IMR-90 (cell line): ENCODE measurements at regions not wholly inside any gene's neighbourhood (a gene's known extent, or its start where the extent isn't known, plus 50 kb on each side); places are given as distances from the start of the nearest gene placed in this dataset.

Source experiments
- BHLHE40 ChIP-seq: fragments of 150-350 bp; IDR thresholded peaks from 2 replicates; pipeline ENCODE4 v1.6.1; 2016; ENCODE audit warnings: mild to moderate bottlenecking, low read depth, low read length
- CTCF ChIP-seq: conservative IDR thresholded peaks from 2 replicates; pipeline ENCODE4 v1.5.1; 2012; ENCODE audit warnings: mild to moderate bottlenecking, low read depth, low read length, improper control_type of control experiment
- ELK1 ChIP-seq: fragments of 150-350 bp; IDR thresholded peaks from 2 replicates; pipeline ENCODE4 v1.6.1; 2016; ENCODE audit warnings: low read depth, mild to moderate bottlenecking, low read length, moderate library complexity, borderline replicate concordance
- MAFK ChIP-seq: IDR thresholded peaks from 2 replicates; pipeline ENCODE4 v1.6.1; 2012; ENCODE audit warnings: low read depth, low read length, improper control_type of control experiment
- MAZ ChIP-seq: IDR thresholded peaks from 2 replicates; pipeline ENCODE4 v1.6.1; 2012; ENCODE audit warnings: low read depth, mild to moderate bottlenecking, low read length, improper control_type of control experiment, moderate library complexity, borderline replicate concordance
- POLR2A ChIP-seq: IDR thresholded peaks from 2 replicates; pipeline ENCODE4 v1.6.1; 2012; ENCODE audit warnings: mild to moderate bottlenecking, low read depth, low read length
- RAD21 ChIP-seq: IDR thresholded peaks from 2 replicates; pipeline ENCODE4 v1.6.1; 2012; ENCODE audit warnings: low read length, improper control_type of control experiment
- SMC3 ChIP-seq: fragments of 150-350 bp; IDR thresholded peaks from 2 replicates; pipeline ENCODE4 v1.6.1; 2016; ENCODE audit warnings: low read depth, mild to moderate bottlenecking, antibody characterized with exemption, low read length, moderate library complexity

- no peak for TF ChIP-seq CTCF
- no peak for TF ChIP-seq POLR2A
- TF ChIP-seq RAD21 = no peak
- TF ChIP-seq MAZ = no peak
- TF ChIP-seq BHLHE40 = no peak
- TF ChIP-seq ELK1 = no peak
- TF ChIP-seq MAFK = no peak
- no peak for TF ChIP-seq SMC3
These were observed 68.2 kb upstream of the B3GAT1 start for GRCh38 chr11:134480136-134480712.
